Panc1 (cell line): ENCODE measurements at regions not wholly inside any gene's neighbourhood (a gene's known extent, or its start where the extent isn't known, plus 50 kb on each side); places are given as distances from the start of the nearest gene placed in this dataset.

Experiments
- ATAC-seq: fragments of 200-7000 bp; cut with Tn5 transposase; 2 replicates; pipeline ENCODE4 v1.9.1; 2020; ENCODE audit warnings: mild to moderate bottlenecking, moderate library complexity
- BruUV-seq: library from RNA; stranded (reverse); fragments of 400-500 nt; replicated peaks from 2 replicates; lab custom pipeline; 2021; lab: Mats Ljungman, UMichigan
- CTCF ChIA-PET: fragments of 300-600 bp; sonication (Branson Sonifier 250); formaldehyde crosslinking; loops from one replicate; lab custom pipeline; 2022; ENCODE audit warnings: antibody characterized with exemption; lab: Charles Lee
- POLR2A ChIA-PET: fragments of 300-600 bp; sonication (Branson Sonifier 250); formaldehyde crosslinking; loops from one replicate; lab custom pipeline; 2022; ENCODE audit warnings: antibody characterized with exemption; lab: Charles Lee
- DNase-seq: peaks from one replicate; pipeline ENCODE4 v3.0.0-alpha.2; 2010; ENCODE audit warnings: low read depth, low spot score
- H3K27ac ChIP-seq: 2 replicates; pipeline ENCODE4 v1.5.1; 2011; ENCODE audit warnings: mild to moderate bottlenecking, low read length, inconsistent platforms
- H3K27me3 ChIP-seq: fragments of 200-500 bp; sonication (Bioruptor generic); 2 replicates; pipeline ENCODE4 v1.6.0; 2014; ENCODE audit warnings: low read length, inconsistent platforms; ENCODE audit not compliant: control insufficient read depth, insufficient read depth
- H3K36me3 ChIP-seq: fragments of 200-500 bp; sonication (Bioruptor generic); 2 replicates; pipeline ENCODE4 v1.5.1; 2014; ENCODE audit warnings: inconsistent platforms, mild to moderate bottlenecking, low read length, moderate library complexity; ENCODE audit not compliant: control insufficient read depth, insufficient read depth
- H3K4me1 ChIP-seq: 2 replicates; pipeline ENCODE4 v1.5.1; 2011; ENCODE audit warnings: inconsistent platforms, mild to moderate bottlenecking, low read length, moderate library complexity; ENCODE audit not compliant: control insufficient read depth, insufficient read depth
- H3K4me3 ChIP-seq, 2 experiments: 2 replicates each; pipeline ENCODE4 v1.5.1; 2011 to 2012; ENCODE audit warnings: low read depth in 2 of 2, low read length in 2 of 2, mild to moderate bottlenecking in 2 of 2, inconsistent platforms in 1 of 2, moderate library complexity in 1 of 2
- H3K9me3 ChIP-seq: fragments of 200-500 bp; sonication (Bioruptor generic); 2 replicates; pipeline ENCODE4 v1.5.1; 2014; ENCODE audit warnings: low read depth, mild to moderate bottlenecking, inconsistent platforms, low read length, moderate library complexity; ENCODE audit not compliant: control insufficient read depth, insufficient read depth
- CTCF ChIP-seq: fragments of 450-650 bp; IDR thresholded peaks from 2 replicates; pipeline ENCODE4 v1.5.1; 2017; ENCODE audit warnings: mild to moderate bottlenecking
- POLR2AphosphoS5 ChIP-seq: IDR thresholded peaks from 2 replicates; pipeline ENCODE4 v1.6.1; 2012; ENCODE audit warnings: mild to moderate bottlenecking, low read depth, low read length, moderate library complexity
- REST ChIP-seq, 2 experiments: IDR thresholded peaks; 2 replicates each; pipeline ENCODE4 v1.6.1; 2011 to 2012; ENCODE audit warnings: low read depth in 2 of 2, control low read depth in 1 of 2, low read length in 1 of 2, mild to moderate bottlenecking in 1 of 2, moderate library complexity in 1 of 2; ENCODE audit not compliant: insufficient read depth in 1 of 2
- SIN3A ChIP-seq: IDR thresholded peaks from 2 replicates; pipeline ENCODE4 v1.6.1; 2012; ENCODE audit warnings: low read depth, mild to moderate bottlenecking, low read length, moderate library complexity, borderline replicate concordance; ENCODE audit not compliant: insufficient read depth
- TCF7L2 ChIP-seq: IDR thresholded peaks from 2 replicates; pipeline ENCODE4 v1.6.1; 2011; ENCODE audit warnings: mild to moderate bottlenecking, low read depth, low read length, inconsistent platforms
- in situ Hi-C: cut with HindIII; loops from 2 replicates; pipeline ENCODE4 v1.10.0; 2016; ENCODE audit warnings: low sequenced_read_pairs, low pct_unique_long_range_greater_than_20kb
- intact Hi-C: fragments of 100-400 bp; cut with micrococcal nuclease; formaldehyde crosslinking; loops from one replicate; pipeline ENCODE4 v1.10.0; 2022; ENCODE audit not compliant: unreplicated experiment

GRCh38 chr4:14620567-14621141 is 381.6 kb upstream of the CPEB2 start:
- Histone ChIP-seq H3K27me3 (no peaks in the 10 kb centered on the region), H3K9me3 (no peaks in the 10 kb centered on the region), H3K27ac (no peak overlapping the region), H3K36me3 (no peaks in the 10 kb centered on the region), H3K4me1 (no peaks in the 10 kb centered on the region), H3K4me3 (no peak overlapping the region)
- no TSS peak for BruUV-seq
- ChIA-PET CTCF (no interaction called here), POLR2A (no interaction called here)
- DNase-seq (no peak), ATAC-seq (no peak)
- intact Hi-C loops: no loop called here
- TF ChIP-seq TCF7L2 (no peak), REST (IDR thresholded peaks at IDR 0.05; ENCODE audit: insufficient read depth in 1 of 2, low read depth in 2 of 2, low read length in 1 of 2) (no peak), CTCF (no peak), SIN3A (no peak), POLR2AphosphoS5 (no peak)
- in situ Hi-C loops: no loop called here

GRCh38 chr4:14621731-14622463 is 380.4 kb upstream of the CPEB2 start:
- no peaks in the 10 kb centered on the region for H3K36me3 ChIP-seq
- H3K4me1 ChIP-seq: no peaks in the 10 kb centered on the region
- ChIA-PET POLR2A (no interaction called here), CTCF (no interaction called here)
- intact Hi-C loops: no loop called here
- no peaks in the 10 kb centered on the region for H3K27me3 ChIP-seq
- in situ Hi-C loops: no loop called here
- TF ChIP-seq POLR2AphosphoS5 (no peak), TCF7L2 (no peak), CTCF (no peak), REST (IDR thresholded peaks at IDR 0.05; ENCODE audit: insufficient read depth in 1 of 2, low read depth in 2 of 2, low read length in 1 of 2) (no peak)
- H3K4me3 ChIP-seq: no peak overlapping the region
- H3K9me3 ChIP-seq: no peaks in the 10 kb centered on the region
- ATAC-seq (no peak), DNase-seq (no peak)
- no TSS peak for BruUV-seq
- no peak overlapping the region for H3K27ac ChIP-seq
